HepG2 (cell line): ENCODE measurements at regions not wholly inside any gene's neighbourhood (a gene's known extent, or its start where the extent isn't known, plus 50 kb on each side); places are given as distances from the start of the nearest gene placed in this dataset.

Experiments used
- ATAC-seq: fragments of 200-7000 bp; cut with Tn5 transposase; 3 replicates; pipeline ENCODE4 v1.9.1; 2020; ENCODE audit warnings: mild to moderate bottlenecking, moderate library complexity
- BruUV-seq: library from RNA; stranded (reverse); fragments of 400-500 nt; replicated peaks from 2 replicates; lab custom pipeline; 2021; lab: Mats Ljungman, UMichigan
- CTCF ChIA-PET: fragments of 300-600 bp; formaldehyde crosslinking; extraction: SDS; loops from one replicate; lab custom pipeline; 2021; ENCODE audit warnings: low total read pairs, inconsistent platforms, low intra/inter-chr PET ratio; lab: Yijun Ruan, JAX
- POLR2A ChIA-PET: fragments of 350-600 bp; sonication (Branson Sonifier 250); formaldehyde crosslinking; loops from one replicate; lab custom pipeline; 2020; ENCODE audit warnings: antibody characterized with exemption, inconsistent platforms; lab: Yijun Ruan, JAX
- DNase-seq: peaks from one replicate; pipeline ENCODE4 v3.0.0-alpha.2; 2015; ENCODE audit warnings: low spot score
- FAIRE-seq: peaks from 3 replicates; lab custom pipeline; 2011; peaks lifted over from hg19 to GRCh38; lab: Jason Lieb, UNC
- H2AFZ ChIP-seq: one replicate; pipeline ENCODE4 v1.6.1; 2011; ENCODE audit warnings: low read length, inconsistent platforms
- H3K27ac ChIP-seq: fragments of 300-600 bp; 3 replicates; pipeline ENCODE4 v1.8.0; 2011; ENCODE audit warnings: mixed run types, mild to moderate bottlenecking, mixed read lengths, low read length, inconsistent platforms; ENCODE audit not compliant: insufficient read depth; ENCODE audit errors: extremely low read length
- H3K27me3 ChIP-seq, 2 experiments: fragments of 200-600 bp in 1 of 2; 2 replicates in 1 of 2; 3 replicates in 1 of 2; pipeline versions ENCODE4 v1.6.0 to v1.8.0; 2011; ENCODE audit warnings: low read length in 2 of 2, mild to moderate bottlenecking in 2 of 2, moderate library complexity in 2 of 2, inconsistent platforms in 1 of 2; ENCODE audit not compliant: insufficient read depth in 2 of 2, control insufficient read depth in 1 of 2
- H3K36me3 ChIP-seq, 2 experiments: fragments of 200-600 bp in 1 of 2; replicated peaks in 1 of 2; 2 replicates in 1 of 2; 3 replicates in 1 of 2; pipeline versions ENCODE4 v1.5.1 to v1.8.0; 2011; ENCODE audit warnings: low read length in 2 of 2, inconsistent platforms in 1 of 2; ENCODE audit not compliant: insufficient read depth in 2 of 2, control insufficient read depth in 1 of 2
- H3K4me1 ChIP-seq: 2 replicates; pipeline ENCODE4 v1.5.1; 2012; ENCODE audit warnings: low read length, inconsistent platforms; ENCODE audit not compliant: insufficient read depth
- H3K4me2 ChIP-seq: 2 replicates; pipeline ENCODE4 v1.6.0; 2011; ENCODE audit warnings: low read depth, low read length, inconsistent platforms
- H3K4me3 ChIP-seq, 3 experiments: fragments of 200-600 bp in 1 of 3; sonication (generic), shearing (Covaris generic) in 1 of 3; replicated peaks in 1 of 3; 2 replicates each; pipeline ENCODE4 v1.5.1; 2011 to 2016; ENCODE audit warnings: low read length in 3 of 3, inconsistent platforms in 2 of 3, low read depth in 2 of 3, mild to moderate bottlenecking in 2 of 3, control low read depth in 1 of 3, mixed read lengths in 1 of 3; ENCODE audit not compliant: insufficient read depth in 1 of 3
- H3K79me2 ChIP-seq: one replicate; pipeline ENCODE4 v1.6.1; 2011; ENCODE audit warnings: low read length, inconsistent platforms; ENCODE audit not compliant: insufficient read depth
- H3K9ac ChIP-seq: 2 replicates; pipeline ENCODE4 v1.6.0; 2011; ENCODE audit warnings: mild to moderate bottlenecking, low read depth, low read length, inconsistent platforms; ENCODE audit not compliant: insufficient read depth
- H3K9me3 ChIP-seq: 2 replicates; pipeline ENCODE4 v1.5.1; 2012; ENCODE audit warnings: mild to moderate bottlenecking, low read length
- H4K20me1 ChIP-seq: 2 replicates; pipeline ENCODE4 v1.6.0; 2011; ENCODE audit warnings: inconsistent platforms, mild to moderate bottlenecking, low read length, moderate library complexity; ENCODE audit not compliant: insufficient read depth
- ARID2 ChIP-seq: sonication (generic); formaldehyde crosslinking; IDR thresholded peaks from 2 replicates; pipeline ENCODE4 v1.8.1; 2022; ENCODE audit warnings: mild to moderate bottlenecking, missing genetic modification reagents, borderline replicate concordance
- MAF1 ChIP-seq: sonication (generic); formaldehyde crosslinking; IDR thresholded peaks from 2 replicates; pipeline ENCODE4 v1.5.0; 2020; ENCODE audit warnings: missing genetic modification reagents, borderline replicate concordance
- MBNL3 ChIP-seq: fragments of 250-450 bp; sonication (Bioruptor Pico); conservative IDR thresholded peaks from 2 replicates; pipeline ENCODE4 v1.8.0; 2022; ENCODE audit warnings: mild to moderate bottlenecking, inconsistent platforms
- MEF2D ChIP-seq: sonication (generic); formaldehyde crosslinking; IDR thresholded peaks from 2 replicates; pipeline ENCODE4 v1.5.1; 2020; ENCODE audit warnings: mild to moderate bottlenecking, missing genetic modification reagents
- NFATC3 ChIP-seq: sonication (generic); formaldehyde crosslinking; IDR thresholded peaks from 2 replicates; pipeline ENCODE4 v1.5.1; 2020; ENCODE audit warnings: mild to moderate bottlenecking, missing genetic modification reagents
- SALL1 ChIP-seq: sonication (generic); formaldehyde crosslinking; IDR thresholded peaks from 2 replicates; pipeline ENCODE4 v1.8.0; 2022; ENCODE audit warnings: mild to moderate bottlenecking, missing genetic modification reagents
- SIX1 ChIP-seq: sonication (generic); formaldehyde crosslinking; IDR thresholded peaks from 2 replicates; pipeline ENCODE4 v1.4.0; 2020; ENCODE audit warnings: missing genetic modification reagents, borderline replicate concordance
- TBX3 ChIP-seq: fragments of 450-650 bp; IDR thresholded peaks from 2 replicates; pipeline ENCODE4 v1.6.1; 2017; ENCODE audit warnings: antibody characterized with exemption, mild to moderate bottlenecking, inconsistent platforms, borderline replicate concordance
- ZNF382 ChIP-seq: sonication (generic); formaldehyde crosslinking; IDR thresholded peaks from 2 replicates; pipeline ENCODE4 v1.5.0; 2020; ENCODE audit warnings: missing genetic modification reagents, mild to moderate bottlenecking, borderline replicate concordance
- ZNF746 ChIP-seq: sonication (generic); formaldehyde crosslinking; IDR thresholded peaks from 2 replicates; pipeline ENCODE4 v1.8.0; 2022; ENCODE audit warnings: mild to moderate bottlenecking, missing genetic modification reagents
- WGBS: methylation state at CpG from one replicate; pipeline ENCODE4 v1.1.6; 2017; ENCODE audit warnings: low lambda C conversion rate; 5-methylcytosine and 5-hydroxymethylcytosine counted together
- in situ Hi-C: cut with HindIII; loops from 2 replicates; pipeline ENCODE4 v1.10.0; 2017; ENCODE audit warnings: low pct_unique_long_range_greater_than_20kb; ENCODE audit not compliant: extremely low pct_ligation_motif_present
- intact Hi-C: fragments of 100-400 bp; cut with micrococcal nuclease; formaldehyde crosslinking; loops from one replicate; pipeline ENCODE4 v1.10.0; 2022; ENCODE audit not compliant: unreplicated experiment
- TF ChIP-seq, protein P1 (sequence below): sonication (generic); formaldehyde crosslinking; IDR thresholded peaks from 2 replicates; pipeline ENCODE4 v1.4.0; 2020; ENCODE audit warnings: missing genetic modification reagents
- TF ChIP-seq, protein P2 (sequence below): fragments of 450-650 bp; IDR thresholded peaks from 2 replicates; pipeline ENCODE4 v1.6.1; 2017
- TF ChIP-seq, protein P3 (sequence below): sonication (generic); formaldehyde crosslinking; IDR thresholded peaks from 2 replicates; pipeline ENCODE4 v1.8.0; 2022; ENCODE audit warnings: mild to moderate bottlenecking, missing genetic modification reagents
- TF ChIP-seq, protein P4 (sequence below): sonication (generic); formaldehyde crosslinking; IDR thresholded peaks from 2 replicates; pipeline ENCODE4 v1.4.0; 2020; ENCODE audit warnings: missing genetic modification reagents

DNA sequence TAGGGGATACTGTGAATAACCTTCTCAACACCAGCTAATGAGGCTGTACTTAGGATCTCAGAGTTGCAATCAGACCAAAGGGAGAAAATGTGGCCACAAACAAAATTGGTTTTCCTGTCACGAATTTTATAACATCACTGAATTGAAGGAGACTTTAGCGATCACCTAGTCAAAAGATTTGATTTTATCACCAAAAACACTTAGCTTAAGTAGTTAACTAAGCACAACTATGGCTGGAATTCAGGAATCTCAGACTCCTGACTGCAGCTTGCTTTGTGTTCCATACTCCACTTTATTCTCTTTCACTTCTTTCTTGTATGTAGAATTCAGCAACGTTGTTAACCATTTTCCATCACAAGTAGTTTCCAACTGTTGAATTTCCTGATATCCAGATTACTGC lies 152.0 kb downstream of the SLC16A9 start:
- ATAC-seq (no peak), DNase-seq (no peak), FAIRE-seq (no peak)
- intact Hi-C loops (no loop called here), in situ Hi-C loops (no loop called here)
- no peaks in the 10 kb centered on the region for H3K36me3 ChIP-seq
- no peak overlapping the region for H3K4me3 ChIP-seq
- H3K4me2 ChIP-seq: no peak overlapping the region
- H2AFZ ChIP-seq: no peak overlapping the region
- no peaks in the 10 kb centered on the region for H3K79me2 ChIP-seq
- H3K27ac ChIP-seq: no peak overlapping the region
- CTCF ChIA-PET: no interaction called here
- BruUV-seq: no TSS peak
- H3K27me3 ChIP-seq: no peaks in the 10 kb centered on the region
- H4K20me1 ChIP-seq: no peaks in the 10 kb centered on the region
- no peaks in the 10 kb centered on the region for H3K4me1 ChIP-seq
- no peak overlapping the region for H3K9ac ChIP-seq
- WGBS: under 1% methylated on average over 3 of the region's 3 CpGs
- POLR2A ChIA-PET: no interaction called here
- H3K9me3 ChIP-seq: no peaks in the 10 kb centered on the region
- TF ChIP-seq ARID2 (CRISPR knock-in tag) (no peak), NFATC3 (CRISPR knock-in tag) (no peak), MAF1 (CRISPR knock-in tag) (no peak), MBNL3 (CRISPR knock-in tag) (no peak), MEF2D (no peak), ZNF382 (CRISPR knock-in tag) (no peak), ZNF746 (CRISPR knock-in tag) (no peak), TBX3 (no peak), SIX1 (CRISPR knock-in tag) (no peak), SALL1 (CRISPR knock-in tag) (no peak)
- TF ChIP-seq, protein P1, sequence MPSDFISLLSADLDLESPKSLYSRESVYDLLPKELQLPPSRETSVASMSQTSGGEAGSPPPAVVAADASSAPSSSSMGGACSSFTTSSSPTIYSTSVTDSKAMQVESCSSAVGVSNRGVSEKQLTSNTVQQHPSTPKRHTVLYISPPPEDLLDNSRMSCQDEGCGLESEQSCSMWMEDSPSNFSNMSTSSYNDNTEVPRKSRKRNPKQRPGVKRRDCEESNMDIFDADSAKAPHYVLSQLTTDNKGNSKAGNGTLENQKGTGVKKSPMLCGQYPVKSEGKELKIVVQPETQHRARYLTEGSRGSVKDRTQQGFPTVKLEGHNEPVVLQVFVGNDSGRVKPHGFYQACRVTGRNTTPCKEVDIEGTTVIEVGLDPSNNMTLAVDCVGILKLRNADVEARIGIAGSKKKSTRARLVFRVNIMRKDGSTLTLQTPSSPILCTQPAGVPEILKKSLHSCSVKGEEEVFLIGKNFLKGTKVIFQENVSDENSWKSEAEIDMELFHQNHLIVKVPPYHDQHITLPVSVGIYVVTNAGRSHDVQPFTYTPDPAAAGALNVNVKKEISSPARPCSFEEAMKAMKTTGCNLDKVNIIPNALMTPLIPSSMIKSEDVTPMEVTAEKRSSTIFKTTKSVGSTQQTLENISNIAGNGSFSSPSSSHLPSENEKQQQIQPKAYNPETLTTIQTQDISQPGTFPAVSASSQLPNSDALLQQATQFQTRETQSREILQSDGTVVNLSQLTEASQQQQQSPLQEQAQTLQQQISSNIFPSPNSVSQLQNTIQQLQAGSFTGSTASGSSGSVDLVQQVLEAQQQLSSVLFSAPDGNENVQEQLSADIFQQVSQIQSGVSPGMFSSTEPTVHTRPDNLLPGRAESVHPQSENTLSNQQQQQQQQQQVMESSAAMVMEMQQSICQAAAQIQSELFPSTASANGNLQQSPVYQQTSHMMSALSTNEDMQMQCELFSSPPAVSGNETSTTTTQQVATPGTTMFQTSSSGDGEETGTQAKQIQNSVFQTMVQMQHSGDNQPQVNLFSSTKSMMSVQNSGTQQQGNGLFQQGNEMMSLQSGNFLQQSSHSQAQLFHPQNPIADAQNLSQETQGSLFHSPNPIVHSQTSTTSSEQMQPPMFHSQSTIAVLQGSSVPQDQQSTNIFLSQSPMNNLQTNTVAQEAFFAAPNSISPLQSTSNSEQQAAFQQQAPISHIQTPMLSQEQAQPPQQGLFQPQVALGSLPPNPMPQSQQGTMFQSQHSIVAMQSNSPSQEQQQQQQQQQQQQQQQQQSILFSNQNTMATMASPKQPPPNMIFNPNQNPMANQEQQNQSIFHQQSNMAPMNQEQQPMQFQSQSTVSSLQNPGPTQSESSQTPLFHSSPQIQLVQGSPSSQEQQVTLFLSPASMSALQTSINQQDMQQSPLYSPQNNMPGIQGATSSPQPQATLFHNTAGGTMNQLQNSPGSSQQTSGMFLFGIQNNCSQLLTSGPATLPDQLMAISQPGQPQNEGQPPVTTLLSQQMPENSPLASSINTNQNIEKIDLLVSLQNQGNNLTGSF (CRISPR knock-in tag): no peak
- TF ChIP-seq, protein P2, sequence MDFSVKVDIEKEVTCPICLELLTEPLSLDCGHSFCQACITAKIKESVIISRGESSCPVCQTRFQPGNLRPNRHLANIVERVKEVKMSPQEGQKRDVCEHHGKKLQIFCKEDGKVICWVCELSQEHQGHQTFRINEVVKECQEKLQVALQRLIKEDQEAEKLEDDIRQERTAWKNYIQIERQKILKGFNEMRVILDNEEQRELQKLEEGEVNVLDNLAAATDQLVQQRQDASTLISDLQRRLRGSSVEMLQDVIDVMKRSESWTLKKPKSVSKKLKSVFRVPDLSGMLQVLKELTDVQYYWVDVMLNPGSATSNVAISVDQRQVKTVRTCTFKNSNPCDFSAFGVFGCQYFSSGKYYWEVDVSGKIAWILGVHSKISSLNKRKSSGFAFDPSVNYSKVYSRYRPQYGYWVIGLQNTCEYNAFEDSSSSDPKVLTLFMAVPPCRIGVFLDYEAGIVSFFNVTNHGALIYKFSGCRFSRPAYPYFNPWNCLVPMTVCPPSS: no peak
- TF ChIP-seq, protein P3, sequence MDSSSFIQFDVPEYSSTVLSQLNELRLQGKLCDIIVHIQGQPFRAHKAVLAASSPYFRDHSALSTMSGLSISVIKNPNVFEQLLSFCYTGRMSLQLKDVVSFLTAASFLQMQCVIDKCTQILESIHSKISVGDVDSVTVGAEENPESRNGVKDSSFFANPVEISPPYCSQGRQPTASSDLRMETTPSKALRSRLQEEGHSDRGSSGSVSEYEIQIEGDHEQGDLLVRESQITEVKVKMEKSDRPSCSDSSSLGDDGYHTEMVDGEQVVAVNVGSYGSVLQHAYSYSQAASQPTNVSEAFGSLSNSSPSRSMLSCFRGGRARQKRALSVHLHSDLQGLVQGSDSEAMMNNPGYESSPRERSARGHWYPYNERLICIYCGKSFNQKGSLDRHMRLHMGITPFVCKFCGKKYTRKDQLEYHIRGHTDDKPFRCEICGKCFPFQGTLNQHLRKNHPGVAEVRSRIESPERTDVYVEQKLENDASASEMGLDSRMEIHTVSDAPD (CRISPR knock-in tag): no peak
- TF ChIP-seq, protein P4, sequence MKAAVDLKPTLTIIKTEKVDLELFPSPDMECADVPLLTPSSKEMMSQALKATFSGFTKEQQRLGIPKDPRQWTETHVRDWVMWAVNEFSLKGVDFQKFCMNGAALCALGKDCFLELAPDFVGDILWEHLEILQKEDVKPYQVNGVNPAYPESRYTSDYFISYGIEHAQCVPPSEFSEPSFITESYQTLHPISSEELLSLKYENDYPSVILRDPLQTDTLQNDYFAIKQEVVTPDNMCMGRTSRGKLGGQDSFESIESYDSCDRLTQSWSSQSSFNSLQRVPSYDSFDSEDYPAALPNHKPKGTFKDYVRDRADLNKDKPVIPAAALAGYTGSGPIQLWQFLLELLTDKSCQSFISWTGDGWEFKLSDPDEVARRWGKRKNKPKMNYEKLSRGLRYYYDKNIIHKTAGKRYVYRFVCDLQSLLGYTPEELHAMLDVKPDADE (CRISPR knock-in tag): no peak
